ENCODE measurements at regions not wholly inside any gene's neighbourhood (a gene's known extent, or its start where the extent isn't known, plus 50 kb on each side); places are given as distances from the start of the nearest gene placed in this dataset.

- no peak overlapping the region for H3K4me2 ChIP-seq (ENCODE audit: low read length)
- intact Hi-C loops (cut with micrococcal nuclease), result no loop called here
- no peak overlapping the region for H2AFZ ChIP-seq (ENCODE audit: low read length)
- no peaks in the 10 kb centered on the region for H3K79me2 ChIP-seq (ENCODE audit: low read length)
- CTCF ChIA-PET, result no interaction called here
- no peak for TF ChIP-seq CTCF (conservative IDR thresholded peaks at IDR 0.05; ENCODE audit: low read depth, low read length)
- TF ChIP-seq EZH2 (IDR thresholded peaks at IDR 0.05; ENCODE audit: low read length, unreplicated experiment), result no peak
- TF ChIP-seq EZH2phosphoT487 (IDR thresholded peaks at IDR 0.05; ENCODE audit: borderline replicate concordance, low read length), result no peak
- ATAC-seq (no peak), DNase-seq (no peak)
- H4K20me1 ChIP-seq (ENCODE audit: low read length), result no peaks in the 10 kb centered on the region
- H3K9me2 ChIP-seq (replicated peaks; ENCODE audit: low read length), result no peaks in the 10 kb centered on the region
- H3K4me3 ChIP-seq (ENCODE audit: low read length), result no peak overlapping the region
- H3K36me3 ChIP-seq (ENCODE audit: low read depth, low read length), result no peaks in the 10 kb centered on the region
- no peaks in the 10 kb centered on the region for H3K9me3 ChIP-seq (ENCODE audit: low read length)
- H3K27me3 ChIP-seq (ENCODE audit: low read length), result no peaks in the 10 kb centered on the region; the same call in 1 of the 2 replicates
- no peaks in the 10 kb centered on the region for H3K4me1 ChIP-seq (ENCODE audit: insufficient read depth, low read length)
- H3F3A ChIP-seq (ENCODE audit: low read length, unreplicated experiment), result no peaks in the 10 kb centered on the region
- H3K9ac ChIP-seq (ENCODE audit: low read length), result no peak overlapping the region
- H3K27ac ChIP-seq (ENCODE audit: low read length), result no peak overlapping the region
- POLR2A ChIA-PET (ENCODE audit: unreplicated experiment), result no interaction called here
- no TSS peak for BruUV-seq (replicated peaks)
These were observed 214.2 kb upstream of the GUCY1A2 start for GRCh38 chr11:107232451-107232850.

- no peaks in the 10 kb centered on the region for H4K20me1 ChIP-seq (ENCODE audit: low read length)
- POLR2A ChIA-PET (ENCODE audit: unreplicated experiment), result no interaction called here
These were observed 206.6 kb upstream of the GUCY1A2 start for GRCh38 chr11:107224836-107225235.

GRCh38 chr11:107222916-107223460 is 204.7 kb upstream of the GUCY1A2 start:
- Histone ChIP-seq H3K4me3 (ENCODE audit: low read length) (no peak overlapping the region), H3K36me3 (ENCODE audit: low read depth, low read length) (no peaks in the 10 kb centered on the region), H3F3A (ENCODE audit: low read length, unreplicated experiment) (no peaks in the 10 kb centered on the region), H3K9me2 (replicated peaks; ENCODE audit: low read length) (no peaks in the 10 kb centered on the region), H3K27ac (ENCODE audit: low read length) (no peak overlapping the region), H3K4me1 (ENCODE audit: insufficient read depth, low read length) (no peaks in the 10 kb centered on the region), H3K9me3 (ENCODE audit: low read length) (no peaks in the 10 kb centered on the region), H3K4me2 (ENCODE audit: low read length) (no peak overlapping the region), H2AFZ (ENCODE audit: low read length) (no peak overlapping the region), H3K9ac (ENCODE audit: low read length) (no peak overlapping the region), H3K27me3 (ENCODE audit: low read length) (0 out of 2 replicates have a peak, but pooled peaks cover 3% of the 10 kb centered on the region), H3K79me2 (ENCODE audit: low read length) (no peaks in the 10 kb centered on the region), H4K20me1 (ENCODE audit: low read length) (no peaks in the 10 kb centered on the region)
- ChIA-PET POLR2A (ENCODE audit: unreplicated experiment) (no interaction called here), CTCF (no interaction called here)
- intact Hi-C loops (cut with micrococcal nuclease), result no loop called here
- BruUV-seq (replicated peaks), result no TSS peak
- DNase-seq (no peak), ATAC-seq (no peak)
- TF ChIP-seq EZH2phosphoT487 (IDR thresholded peaks at IDR 0.05; ENCODE audit: borderline replicate concordance, low read length) (no peak), EZH2 (IDR thresholded peaks at IDR 0.05; ENCODE audit: low read length, unreplicated experiment) (no peak), CTCF (conservative IDR thresholded peaks at IDR 0.05; ENCODE audit: low read depth, low read length) (no peak)

More at GRCh38 chr11:107224836-107225235, 206.6 kb upstream of the GUCY1A2 start:
- no peak for DNase-seq
- Histone ChIP-seq H3K27ac (ENCODE audit: low read length) (no peak overlapping the region), H3K4me1 (ENCODE audit: insufficient read depth, low read length) (no peaks in the 10 kb centered on the region), H3K9me2 (replicated peaks; ENCODE audit: low read length) (no peaks in the 10 kb centered on the region), H3K4me3 (ENCODE audit: low read length) (no peak overlapping the region), H3K4me2 (ENCODE audit: low read length) (no peak overlapping the region), H3K36me3 (ENCODE audit: low read depth, low read length) (no peaks in the 10 kb centered on the region), H3K9me3 (ENCODE audit: low read length) (no peaks in the 10 kb centered on the region), H3F3A (ENCODE audit: low read length, unreplicated experiment) (no peaks in the 10 kb centered on the region), H3K79me2 (ENCODE audit: low read length) (no peaks in the 10 kb centered on the region), H3K9ac (ENCODE audit: low read length) (no peak overlapping the region), H3K27me3 (ENCODE audit: low read length) (peaks cover 3% of the 10 kb centered on the region; the same call in 1 of the 2 replicates), H2AFZ (ENCODE audit: low read length) (no peak overlapping the region)
- no peak for ATAC-seq
- intact Hi-C loops (cut with micrococcal nuclease), result no loop called here
- no peak for TF ChIP-seq EZH2 (IDR thresholded peaks at IDR 0.05; ENCODE audit: low read length, unreplicated experiment)
- no TSS peak for BruUV-seq (replicated peaks)
- CTCF ChIA-PET, result no interaction called here
